Ascending aorta (tissue), 2 donors: ENCODE measurements at regions not wholly inside any gene's neighbourhood (a gene's known extent, or its start where the extent isn't known, plus 50 kb on each side); places are given as distances from the start of the nearest gene placed in this dataset.

Source experiments
- DNase-seq, 2 donors: peaks; one replicate each; pipeline ENCODE4 v3.0.0-alpha.2; 2019; ENCODE audit warnings: low spot score in 2 of 2
- H3K27ac ChIP-seq, 2 donors: fragments of 200-600 bp; sonication (generic); one replicate each; pipeline ENCODE4 v1.5.1; 2016 to 2017; ENCODE audit warnings: mild to moderate bottlenecking in 1 of 2
- H3K27me3 ChIP-seq: fragments of 200-600 bp; sonication (generic); one replicate; pipeline ENCODE4 v1.5.1; 2017
- H3K36me3 ChIP-seq, 2 donors: fragments of 200-600 bp; sonication (generic); one replicate each; pipeline ENCODE4 v1.5.1; 2016
- H3K4me1 ChIP-seq, 2 donors: fragments of 200-600 bp; sonication (generic); one replicate each; pipeline ENCODE4 v1.5.1; 2016 to 2017; ENCODE audit warnings: mild to moderate bottlenecking in 1 of 2
- H3K4me3 ChIP-seq, 2 donors: fragments of 200-600 bp; sonication (generic); one replicate each; pipeline ENCODE4 v1.5.1; 2016 to 2017; ENCODE audit warnings: mild to moderate bottlenecking in 1 of 2
- H3K9me3 ChIP-seq, 2 donors: fragments of 200-600 bp; sonication (generic); one replicate each; pipeline ENCODE4 v1.5.1; 2016
- CTCF ChIP-seq, 3 experiments: fragments of 200-600 bp in 2 of 3; fragments of 450-650 bp in 1 of 3; sonication (generic) in 2 of 3; IDR thresholded peaks; one replicate each; pipeline ENCODE4 v1.5.1; 2016 to 2019; ENCODE audit warnings: antibody characterized with exemption in 3 of 3, mild to moderate bottlenecking in 1 of 3, moderate library complexity in 1 of 3
- intact Hi-C: fragments of 100-400 bp; cut with DNase I; formaldehyde crosslinking; loops from one replicate; pipeline ENCODE4 v1.15.1; 2023

GRCh38 chrX:42725196-42725595, 52.8 kb downstream of the PPP1R2C start:
- no peaks in the 10 kb centered on the region for H3K27me3 ChIP-seq
- no peak for DNase-seq
- H3K36me3 ChIP-seq = no peaks in the 10 kb centered on the region
- H3K4me1 ChIP-seq = no peaks in the 10 kb centered on the region
- intact Hi-C loops = no loop called here
- no peak overlapping the region for H3K4me3 ChIP-seq
- no peaks in the 10 kb centered on the region for H3K9me3 ChIP-seq
- TF ChIP-seq CTCF (IDR thresholded peaks at IDR 0.05) = no peak
- H3K27ac ChIP-seq = no peak overlapping the region

GRCh38 chrX:42720209-42720608, 57.8 kb downstream of the PPP1R2C start:
- no peaks in the 10 kb centered on the region for H3K27me3 ChIP-seq
- no peak for DNase-seq
- no peaks in the 10 kb centered on the region for H3K9me3 ChIP-seq
- no peaks in the 10 kb centered on the region for H3K4me1 ChIP-seq
- H3K27ac ChIP-seq = no peak overlapping the region
- TF ChIP-seq CTCF (IDR thresholded peaks at IDR 0.05) = no peak
- no peak overlapping the region for H3K4me3 ChIP-seq
- intact Hi-C loops = no loop called here
- H3K36me3 ChIP-seq = no peaks in the 10 kb centered on the region

- H3K27ac ChIP-seq = peak overlapping the region in 1 of 2 donors; percentile 15
- H3K4me3 ChIP-seq = no peak overlapping the region
- no peaks in the 10 kb centered on the region for H3K27me3 ChIP-seq
- H3K4me1 ChIP-seq = no peaks in the 10 kb centered on the region
- DNase-seq = no peak
- no peaks in the 10 kb centered on the region for H3K9me3 ChIP-seq
- intact Hi-C loops = no loop called here
- no peak for TF ChIP-seq CTCF (IDR thresholded peaks at IDR 0.05)
- H3K36me3 ChIP-seq = no peaks in the 10 kb centered on the region
Observed at GRCh38 chrX:42715701-42716262, 62.2 kb downstream of the PPP1R2C start.

- no peaks in the 10 kb centered on the region for H3K36me3 ChIP-seq
- no peaks in the 10 kb centered on the region for H3K9me3 ChIP-seq
- TF ChIP-seq CTCF (IDR thresholded peaks at IDR 0.05) = peak; percentile 23 to 63 (median 50)
- no peak overlapping the region for H3K4me3 ChIP-seq
- H3K27ac ChIP-seq = peak overlapping the region; percentile 15 to 62
- intact Hi-C loops = no loop called here
- no peaks in the 10 kb centered on the region for H3K4me1 ChIP-seq
- H3K27me3 ChIP-seq = no peaks in the 10 kb centered on the region
- peak in 1 of 2 donors; percentile 78 for DNase-seq
Observed at GRCh38 chrX:42714981-42715700, 62.8 kb downstream of the PPP1R2C start.

GRCh38 chrX:42710452-42710851, 67.5 kb downstream of the PPP1R2C start:
- Histone ChIP-seq H3K4me1 (no peaks in the 10 kb centered on the region), H3K36me3 (no peaks in the 10 kb centered on the region), H3K4me3 (no peak overlapping the region), H3K27ac (no peak overlapping the region), H3K27me3 (no peaks in the 10 kb centered on the region), H3K9me3 (no peaks in the 10 kb centered on the region)
- no peak for TF ChIP-seq CTCF (IDR thresholded peaks at IDR 0.05)
- DNase-seq = no peak
- intact Hi-C loops = no loop called here
